H9 (cell line): ENCODE measurements at regions not wholly inside any gene's neighbourhood (a gene's known extent, or its start where the extent isn't known, plus 50 kb on each side); places are given as distances from the start of the nearest gene placed in this dataset.

Source experiments
- DNase-seq: peaks from one replicate; pipeline ENCODE4 v3.0.0-alpha.2; 2017
- H2AFZ ChIP-seq: one replicate; pipeline ENCODE4 v1.6.1; 2013; ENCODE audit warnings: mild to moderate bottlenecking, low read length, control low read depth, moderate library complexity
- H2AK5ac ChIP-seq: 2 replicates; pipeline ENCODE4 v1.6.1; 2013; ENCODE audit warnings: low read length, control low read depth, mixed read lengths; ENCODE audit not compliant: insufficient read length
- H2BK120ac ChIP-seq: one replicate; pipeline ENCODE4 v1.6.1; 2013; ENCODE audit warnings: low read depth, mild to moderate bottlenecking, low read length, control low read depth, inconsistent platforms; ENCODE audit not compliant: poor library complexity, severe bottlenecking
- H2BK12ac ChIP-seq: 2 replicates; pipeline ENCODE4 v1.6.1; 2013; ENCODE audit warnings: low read length, control low read depth, mixed read lengths, low read depth; ENCODE audit not compliant: insufficient read length
- H2BK15ac ChIP-seq: 2 replicates; pipeline ENCODE4 v1.6.1; 2013; ENCODE audit warnings: low read depth, low read length, control low read depth
- H2BK20ac ChIP-seq: one replicate; pipeline ENCODE4 v1.6.1; 2013; ENCODE audit warnings: low read depth, mild to moderate bottlenecking, low read length, control low read depth, inconsistent platforms; ENCODE audit not compliant: poor library complexity, severe bottlenecking
- H2BK5ac ChIP-seq: 2 replicates; pipeline ENCODE4 v1.6.1; 2013; ENCODE audit warnings: low read length, control low read depth, mixed read lengths; ENCODE audit not compliant: insufficient read length
- H3K14ac ChIP-seq: 2 replicates; pipeline ENCODE4 v1.6.1; 2013; ENCODE audit warnings: low read length, control low read depth; ENCODE audit not compliant: insufficient read depth
- H3K18ac ChIP-seq: 2 replicates; pipeline ENCODE4 v1.6.1; 2013; ENCODE audit warnings: low read depth, mild to moderate bottlenecking, mixed read lengths, low read length, control low read depth; ENCODE audit not compliant: insufficient read length
- H3K23ac ChIP-seq: 2 replicates; pipeline ENCODE4 v1.6.1; 2013; ENCODE audit warnings: low read length, control low read depth, mixed read lengths, low read depth; ENCODE audit not compliant: insufficient read length
- H3K23me2 ChIP-seq: 2 replicates; pipeline ENCODE4 v1.6.1; 2013; ENCODE audit warnings: low read depth, mild to moderate bottlenecking, mixed read lengths, low read length, control low read depth; ENCODE audit not compliant: insufficient read length, poor library complexity, severe bottlenecking
- H3K27ac ChIP-seq: 2 replicates; pipeline ENCODE4 v1.5.1; 2013; ENCODE audit warnings: low read length, control low read depth, mixed read lengths, low read depth; ENCODE audit not compliant: insufficient read length
- H3K27me3 ChIP-seq: 2 replicates; pipeline ENCODE4 v1.6.1; 2013; ENCODE audit warnings: low read length, control low read depth, inconsistent platforms; ENCODE audit not compliant: insufficient read depth
- H3K4ac ChIP-seq: 2 replicates; pipeline ENCODE4 v1.6.1; 2013; ENCODE audit warnings: low read depth, mild to moderate bottlenecking, control low read depth, inconsistent platforms, low read length, moderate library complexity
- H3K4me1 ChIP-seq: 2 replicates; pipeline ENCODE4 v1.6.1; 2013; ENCODE audit warnings: low read length, control low read depth, inconsistent platforms; ENCODE audit not compliant: insufficient read depth
- H3K4me2 ChIP-seq: 2 replicates; pipeline ENCODE4 v1.6.1; 2013; ENCODE audit warnings: low read length, control low read depth, mixed read lengths; ENCODE audit not compliant: insufficient read length, insufficient read depth
- H3K56ac ChIP-seq: 2 replicates; pipeline ENCODE4 v1.6.1; 2013; ENCODE audit warnings: low read depth, mild to moderate bottlenecking, mixed read lengths, low read length, control low read depth; ENCODE audit not compliant: insufficient read length
- H3K79me1 ChIP-seq: 2 replicates; pipeline ENCODE4 v1.6.1; 2013; ENCODE audit warnings: low read depth, mild to moderate bottlenecking, moderate library complexity, low read length, control low read depth, inconsistent platforms; ENCODE audit not compliant: insufficient read depth, poor library complexity, severe bottlenecking
- H3K79me2 ChIP-seq: 2 replicates; pipeline ENCODE4 v1.6.1; 2013; ENCODE audit warnings: low read length, control low read depth, inconsistent platforms; ENCODE audit not compliant: insufficient read depth
- H3K9ac ChIP-seq: 2 replicates; pipeline ENCODE4 v1.6.1; 2013; ENCODE audit warnings: low read length, control low read depth, mixed read lengths; ENCODE audit not compliant: insufficient read length; ENCODE audit errors: extremely low read depth
- H3K9me3 ChIP-seq: one replicate; pipeline ENCODE4 v1.6.1; 2013; ENCODE audit warnings: low read depth, low read length, inconsistent platforms; ENCODE audit not compliant: control insufficient read depth
- H3T11ph ChIP-seq: one replicate; pipeline ENCODE4 v1.6.1; 2013; ENCODE audit warnings: mild to moderate bottlenecking, low read length, control low read depth, inconsistent platforms
- H4K20me1 ChIP-seq: one replicate; pipeline ENCODE4 v1.6.1; 2013; ENCODE audit not compliant: control insufficient read depth, insufficient read length, insufficient read depth
- H4K5ac ChIP-seq: 2 replicates; pipeline ENCODE4 v1.6.1; 2013; ENCODE audit warnings: low read depth, mild to moderate bottlenecking, mixed read lengths, low read length, control low read depth; ENCODE audit not compliant: insufficient read length
- H4K8ac ChIP-seq: replicated peaks from 2 replicates; pipeline ENCODE4 v1.6.1; 2013; ENCODE audit warnings: low read length, control low read depth, mixed read lengths, low read depth; ENCODE audit not compliant: insufficient read length
- H4K91ac ChIP-seq: 2 replicates; pipeline ENCODE4 v1.6.1; 2013; ENCODE audit warnings: low read depth, mild to moderate bottlenecking, moderate library complexity, mixed read lengths, low read length, control low read depth; ENCODE audit not compliant: insufficient read length
- H3K27ac Mint-ChIP-seq, 3 experiments: 2 replicates in 2 of 3; 3 replicates in 1 of 3; pipeline ENCODE4 v1.8.0; 2020 to 2021; ENCODE audit warnings: mixed read lengths in 3 of 3, mild to moderate bottlenecking in 1 of 3, moderate library complexity in 1 of 3
- H3K27me3 Mint-ChIP-seq: 2 replicates; pipeline ENCODE4 v1.8.0; 2021; ENCODE audit warnings: low read depth, mild to moderate bottlenecking, moderate library complexity, mixed read lengths
- H3K36me3 Mint-ChIP-seq, 3 experiments: 2 replicates in 2 of 3; 3 replicates in 1 of 3; pipeline ENCODE4 v1.8.0; 2020 to 2021; ENCODE audit warnings: low read depth in 3 of 3, mixed read lengths in 3 of 3; ENCODE audit not compliant: insufficient read depth in 1 of 3
- H3K4me1 Mint-ChIP-seq, 2 experiments: 2 replicates each; pipeline ENCODE4 v1.8.0; 2020; ENCODE audit warnings: mixed read lengths in 2 of 2
- H3K4me3 Mint-ChIP-seq, 2 experiments: 2 replicates in 1 of 2; 3 replicates in 1 of 2; pipeline ENCODE4 v1.8.0; 2020 to 2021; ENCODE audit warnings: mild to moderate bottlenecking in 2 of 2, mixed read lengths in 2 of 2, moderate library complexity in 1 of 2
- H3K9me3 Mint-ChIP-seq, 2 experiments: 2 replicates in 1 of 2; 3 replicates in 1 of 2; pipeline ENCODE4 v1.8.0; 2020; ENCODE audit warnings: mild to moderate bottlenecking in 2 of 2, mixed read lengths in 2 of 2, moderate library complexity in 1 of 2
- WGBS: extraction: QIAGEN DNeasy Blood & Tissue Kit; methylation state at CpG from one replicate; pipeline ENCODE4 v1.1.7; 2013; ENCODE audit warnings: missing lambda C conversion rate, low lambda C conversion rate, mixed read lengths; ENCODE audit not compliant: insufficient read length; ENCODE audit errors: extremely low coverage; 5-methylcytosine and 5-hydroxymethylcytosine counted together
- TF ChIP-seq, protein P1 (sequence below): fragments of 200-600 bp; sonication (generic); conservative IDR thresholded peaks from 3 replicates; pipeline ENCODE4 v1.8.0; 2021; ENCODE audit warnings: antibody characterized with exemption, mild to moderate bottlenecking

DNA sequence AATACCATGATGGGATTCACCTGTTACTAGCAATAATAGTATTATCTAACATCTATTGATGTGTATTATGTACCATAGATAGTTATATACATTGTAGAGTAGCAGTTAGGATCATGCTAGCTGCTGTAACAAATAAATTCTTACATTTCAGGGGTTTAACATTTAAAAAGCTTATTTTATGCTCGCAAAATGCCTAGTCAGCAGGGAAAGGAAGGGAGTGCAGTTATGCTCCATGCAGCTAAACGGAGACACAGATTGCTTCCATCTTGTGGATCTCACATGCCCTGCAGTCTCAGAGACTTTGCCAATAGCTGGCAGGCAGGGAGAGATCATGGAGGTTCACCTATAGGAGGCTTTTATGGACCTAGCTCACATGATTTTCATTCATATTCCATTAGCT, 364.1 kb downstream of the TOX3 start:
- Histone ChIP-seq H3K27ac (no peak overlapping the region), H3K4me2 (no peak overlapping the region), H4K5ac (no peak overlapping the region), H3K79me1 (no peaks in the 10 kb centered on the region), H2BK20ac (no peak overlapping the region), H3T11ph (no peak overlapping the region), H2BK15ac (no peak overlapping the region), H4K20me1 (no peaks in the 10 kb centered on the region), H3K14ac (no peak overlapping the region), H2BK12ac (no peak overlapping the region), H4K91ac (no peak overlapping the region), H3K4ac (no peak overlapping the region), H3K18ac (no peak overlapping the region), H3K56ac (no peak overlapping the region), H3K23me2 (no peaks in the 10 kb centered on the region), H3K9ac (no peak overlapping the region), H2BK5ac (no peak overlapping the region), H3K27me3 (no peaks in the 10 kb centered on the region), H2AFZ (no peak overlapping the region), H3K9me3 (no peaks in the 10 kb centered on the region), H4K8ac (no peak overlapping the region), H3K4me1 (no peaks in the 10 kb centered on the region), H2AK5ac (no peak overlapping the region), H2BK120ac (no peak overlapping the region), H3K23ac (no peak overlapping the region), H3K79me2 (no peaks in the 10 kb centered on the region)
- H3K27me3 Mint-ChIP-seq, result no peaks in the 10 kb centered on the region
- H3K27ac Mint-ChIP-seq, result no peak overlapping the region
- H3K4me3 Mint-ChIP-seq, result no peak overlapping the region
- TF ChIP-seq, protein P1, sequence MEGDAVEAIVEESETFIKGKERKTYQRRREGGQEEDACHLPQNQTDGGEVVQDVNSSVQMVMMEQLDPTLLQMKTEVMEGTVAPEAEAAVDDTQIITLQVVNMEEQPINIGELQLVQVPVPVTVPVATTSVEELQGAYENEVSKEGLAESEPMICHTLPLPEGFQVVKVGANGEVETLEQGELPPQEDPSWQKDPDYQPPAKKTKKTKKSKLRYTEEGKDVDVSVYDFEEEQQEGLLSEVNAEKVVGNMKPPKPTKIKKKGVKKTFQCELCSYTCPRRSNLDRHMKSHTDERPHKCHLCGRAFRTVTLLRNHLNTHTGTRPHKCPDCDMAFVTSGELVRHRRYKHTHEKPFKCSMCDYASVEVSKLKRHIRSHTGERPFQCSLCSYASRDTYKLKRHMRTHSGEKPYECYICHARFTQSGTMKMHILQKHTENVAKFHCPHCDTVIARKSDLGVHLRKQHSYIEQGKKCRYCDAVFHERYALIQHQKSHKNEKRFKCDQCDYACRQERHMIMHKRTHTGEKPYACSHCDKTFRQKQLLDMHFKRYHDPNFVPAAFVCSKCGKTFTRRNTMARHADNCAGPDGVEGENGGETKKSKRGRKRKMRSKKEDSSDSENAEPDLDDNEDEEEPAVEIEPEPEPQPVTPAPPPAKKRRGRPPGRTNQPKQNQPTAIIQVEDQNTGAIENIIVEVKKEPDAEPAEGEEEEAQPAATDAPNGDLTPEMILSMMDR, result no peak
- H3K36me3 Mint-ChIP-seq, result no peaks in the 10 kb centered on the region
- no peaks in the 10 kb centered on the region for H3K9me3 Mint-ChIP-seq
- no CpG with 5 or more reads among the region's 2 CpGs for WGBS
- no peak for DNase-seq
- peaks cover 0 to 7% of the 10 kb centered on the region in 2 experiments; a peak in 1 of 4 replicates for H3K4me1 Mint-ChIP-seq
